Left lobe of liver (tissue), 2 donors: ENCODE measurements at regions not wholly inside any gene's neighbourhood (a gene's known extent, or its start where the extent isn't known, plus 50 kb on each side); places are given as distances from the start of the nearest gene placed in this dataset.

Experiments used
- ATAC-seq: fragments of 200-7000 bp; cut with Tn5 transposase; one replicate; pipeline ENCODE4 v1.9.1; 2020; ENCODE audit warnings: mild to moderate bottlenecking, moderate library complexity
- DNase-seq: peaks from one replicate; pipeline ENCODE4 v3.0.0-alpha.2; 2020; ENCODE audit warnings: low spot score
- donor health status: DM: no; HTN: no; CAD: no; lungs with moderate emphysema.
- donor health status: DM: no; HTN: yes; CAD: no.

DNA sequence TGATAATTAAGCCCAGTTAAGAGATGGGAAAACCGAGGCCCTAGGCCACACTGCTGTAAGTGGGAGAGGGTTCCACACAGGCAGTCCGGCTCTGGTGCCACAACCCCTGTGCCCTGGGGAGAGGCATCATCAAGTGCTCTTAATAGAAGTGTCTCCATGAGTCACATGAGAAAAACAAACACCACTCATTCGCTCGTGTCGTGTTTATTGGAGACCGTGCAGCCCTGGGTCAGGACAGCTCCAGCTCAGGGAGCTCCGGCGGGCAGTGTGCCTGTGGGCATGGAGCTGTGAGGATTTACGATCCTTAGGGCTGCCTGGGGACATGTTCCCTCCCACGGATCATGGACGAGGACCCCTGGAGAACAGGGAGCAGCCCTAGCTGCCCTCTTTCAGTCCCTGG is 658.5 kb downstream of the AJAP1 start:
- no peak for DNase-seq

GRCh38 chr1:5312293-5312674 is 657.9 kb downstream of the AJAP1 start:
- ATAC-seq = no peak
- no peak for DNase-seq

More for the DNA sequence above, 658.5 kb downstream of the AJAP1 start:
- no peak for ATAC-seq

DNA sequence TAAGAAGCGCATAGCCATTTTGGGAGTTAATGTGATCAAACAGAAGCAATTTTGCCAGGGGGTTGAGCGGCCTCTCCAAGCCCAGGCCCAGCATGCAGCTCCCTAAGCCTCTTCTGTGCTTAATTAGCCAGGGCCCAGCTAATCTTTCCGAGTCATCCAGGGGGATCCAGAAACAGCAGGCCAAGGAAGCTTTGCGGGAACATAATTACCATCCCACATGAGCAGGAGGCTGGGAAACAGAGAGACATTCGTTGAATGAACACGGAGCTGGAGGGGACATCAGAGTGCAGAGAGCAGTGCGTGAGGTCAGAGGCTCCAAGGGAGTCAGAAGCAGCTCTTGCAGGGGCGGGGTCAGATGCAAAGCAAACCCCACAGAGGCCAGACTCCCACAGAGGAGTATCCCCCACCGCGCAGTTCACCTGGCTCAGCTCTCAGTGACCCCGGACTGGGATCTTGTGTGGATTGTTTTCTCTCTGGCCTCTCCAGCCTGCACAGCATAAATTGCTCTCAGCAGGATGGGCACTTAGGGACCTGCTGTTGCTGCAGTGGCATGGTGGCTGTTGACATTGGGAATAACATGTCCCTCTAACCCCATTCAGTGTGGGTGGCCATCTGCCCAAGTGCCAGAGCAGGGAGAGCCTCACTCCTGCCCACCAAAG is 657.4 kb downstream of the AJAP1 start:
- no peak for ATAC-seq
- DNase-seq = no peak

- no peak for ATAC-seq
Observed at GRCh38 chr1:5311147-5311546, 656.7 kb downstream of the AJAP1 start.

DNA sequence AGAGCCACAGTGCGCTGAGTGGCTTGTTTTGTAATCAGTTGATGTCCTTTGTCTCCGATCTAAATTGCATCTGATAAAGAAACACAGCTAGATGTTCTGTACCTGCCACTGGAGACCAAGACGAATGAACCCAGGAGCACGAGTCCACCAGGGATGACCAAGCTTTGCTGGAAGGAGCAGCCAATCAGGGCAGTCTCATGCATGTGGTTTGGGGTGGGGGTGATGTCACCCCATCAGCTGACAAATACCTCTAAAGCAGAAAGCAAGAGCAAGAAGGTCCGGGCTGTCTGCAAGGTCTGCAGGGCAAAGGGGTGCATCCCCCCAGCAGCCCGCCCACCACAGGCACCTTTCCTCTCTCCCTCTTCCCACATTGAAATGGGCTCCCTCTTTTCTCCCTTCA is 653.8 kb downstream of the AJAP1 start:
- DNase-seq = no peak
- ATAC-seq = no peak

More at GRCh38 chr1:5311147-5311546, 656.7 kb downstream of the AJAP1 start:
- no peak for DNase-seq

GRCh38 chr1:5304702-5305101 is 650.3 kb downstream of the AJAP1 start:
- no peak for DNase-seq
- ATAC-seq = no peak

DNA sequence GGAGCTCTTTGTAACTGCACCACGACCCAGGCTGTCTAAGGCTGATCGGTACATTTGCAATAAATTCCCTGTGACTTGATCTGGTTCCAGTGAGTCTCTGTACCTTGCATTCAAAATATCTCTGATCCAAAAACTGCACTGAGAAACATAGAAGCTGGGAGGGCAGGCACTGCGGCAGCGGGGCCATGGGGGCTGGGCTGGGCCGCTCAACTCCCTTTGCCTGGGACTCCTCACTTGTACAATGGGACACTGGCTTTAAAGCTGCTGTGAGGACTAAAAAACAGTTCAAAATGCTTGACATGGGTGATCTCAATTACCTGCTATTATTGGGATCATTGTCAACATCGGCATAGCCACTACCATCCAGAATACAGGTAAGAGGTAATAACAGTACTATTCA is 644.0 kb downstream of the AJAP1 start:
- ATAC-seq = no peak
- no peak for DNase-seq

DNA sequence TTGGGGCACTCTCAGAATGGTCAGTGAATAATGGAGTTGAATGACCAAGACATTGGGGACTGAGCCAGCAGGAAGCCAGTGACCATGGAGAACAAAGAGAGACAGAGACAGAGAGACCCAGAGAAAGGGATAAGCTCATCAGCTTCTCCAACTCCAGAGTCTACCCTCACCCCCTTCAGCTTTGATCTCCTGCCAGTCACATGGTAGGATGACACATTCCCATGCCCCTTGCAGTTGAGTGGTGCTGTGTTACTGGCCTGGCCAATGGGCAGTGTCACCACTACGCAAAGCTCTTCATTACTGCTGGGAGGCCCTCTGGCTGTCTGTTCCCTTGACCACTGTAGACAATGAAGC is 643.5 kb downstream of the AJAP1 start:
- DNase-seq (no peak), ATAC-seq (no peak)

DNA sequence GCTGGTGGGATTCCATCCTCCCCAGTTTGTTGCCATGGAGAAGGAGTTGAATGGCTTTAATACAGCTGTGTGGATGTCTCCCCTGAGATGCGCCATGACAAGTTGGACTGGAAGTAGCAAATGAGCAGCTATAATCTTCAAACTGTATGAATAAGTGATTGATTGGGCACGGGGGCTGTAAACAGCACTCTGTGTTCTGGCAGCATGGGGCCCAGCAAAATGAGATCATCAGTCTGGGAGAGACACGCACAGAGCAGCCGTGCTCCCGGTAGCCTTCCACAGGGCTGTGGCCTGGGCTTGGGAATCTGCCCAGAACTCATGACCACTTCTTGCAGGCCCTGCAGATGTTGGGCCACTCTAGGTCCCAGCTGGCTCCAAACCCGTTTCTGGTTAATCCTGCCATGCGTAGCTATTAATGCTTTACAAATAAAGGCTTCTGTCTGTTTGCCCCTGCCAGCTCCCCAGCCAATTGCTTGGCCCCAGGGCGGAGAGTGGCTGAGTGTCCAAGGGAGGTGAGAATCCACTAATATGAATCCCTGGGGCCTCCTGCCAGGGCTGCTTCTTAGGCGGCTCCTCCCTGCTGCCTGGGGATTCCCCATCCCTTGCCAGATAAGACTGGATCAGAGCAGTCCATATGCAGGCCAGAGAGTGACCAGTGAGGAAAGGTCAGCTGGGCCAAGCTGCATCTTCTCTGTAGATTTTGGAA is 642.9 kb downstream of the AJAP1 start:
- ATAC-seq (peak; percentile 23), DNase-seq (no peak)

DNA sequence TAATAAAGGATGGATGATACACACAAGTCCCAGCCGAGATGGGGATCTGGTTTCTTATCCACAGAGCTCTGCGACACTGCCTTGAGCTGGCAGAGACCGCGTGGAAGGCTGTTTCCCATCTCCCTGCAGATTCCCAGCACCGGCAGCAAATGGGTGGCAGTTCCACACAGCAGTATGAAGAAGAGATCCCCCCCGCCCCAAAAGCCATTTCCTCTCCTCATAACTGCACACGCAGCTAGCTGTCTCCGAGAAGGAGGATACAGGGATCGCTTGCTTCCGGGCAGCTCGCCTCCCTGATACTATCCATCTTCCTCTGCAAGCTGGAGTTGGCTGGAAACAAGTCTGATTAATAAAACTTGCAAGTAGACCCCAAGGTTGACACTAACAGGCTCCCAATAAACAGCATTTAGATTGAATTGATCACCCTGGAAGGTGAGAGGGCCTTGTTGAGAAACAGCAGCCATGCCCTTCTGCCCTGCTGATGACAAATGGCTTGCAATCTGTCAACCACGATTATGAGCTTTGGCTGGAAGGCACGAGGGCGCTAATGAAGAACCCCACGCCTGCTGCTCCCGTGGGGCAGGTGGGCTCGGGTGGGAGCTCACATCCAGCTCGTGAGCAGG is 642.3 kb downstream of the AJAP1 start:
- DNase-seq (no peak), ATAC-seq (no peak)

GRCh38 chr1:5296095-5296494 is 641.7 kb downstream of the AJAP1 start:
- DNase-seq (no peak), ATAC-seq (no peak)

DNA sequence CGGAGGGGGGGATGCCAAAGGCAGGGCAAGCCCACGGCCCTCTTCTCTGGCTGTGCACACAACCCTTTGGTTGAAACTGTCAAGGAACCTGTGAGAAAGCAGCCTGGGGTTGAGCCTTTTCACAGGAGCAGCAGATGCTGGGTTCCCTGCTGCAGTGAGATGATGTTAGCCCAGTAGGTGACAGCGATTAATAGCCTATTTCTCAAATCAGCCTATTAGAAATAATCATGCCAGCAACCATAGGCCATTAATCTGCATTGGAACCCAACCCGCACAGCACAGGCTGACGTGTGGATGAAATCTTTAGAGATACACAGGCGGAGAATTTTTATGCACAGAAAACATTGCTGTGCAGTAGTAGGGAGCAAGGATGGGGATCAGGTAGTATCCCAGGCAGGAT is 637.5 kb downstream of the AJAP1 start:
- ATAC-seq (no peak), DNase-seq (no peak)

- DNase-seq (no peak), ATAC-seq (no peak)
Observed at GRCh38 chr1:5287178-5288150, 633.1 kb downstream of the AJAP1 start.

DNA sequence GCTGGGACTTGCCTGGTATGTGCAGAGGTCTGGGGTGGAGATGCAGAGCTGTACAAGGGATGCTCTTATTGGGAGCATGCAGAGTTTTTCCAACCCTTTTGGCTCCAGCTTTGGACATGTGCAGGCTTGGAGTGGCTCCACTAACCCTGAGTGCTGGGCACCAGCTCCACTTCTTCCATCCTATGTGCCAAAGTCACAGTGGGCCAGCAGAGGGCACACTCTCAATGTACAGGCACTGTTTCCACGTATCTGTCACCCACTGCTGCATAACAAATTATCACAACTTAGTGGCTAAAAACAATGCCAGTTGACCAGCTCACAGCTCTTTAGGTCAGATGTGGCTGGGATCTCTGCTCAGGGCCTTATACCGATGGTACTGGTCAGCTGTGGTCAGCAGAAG is 631.8 kb downstream of the AJAP1 start:
- DNase-seq (no peak), ATAC-seq (no peak)

GRCh38 chr1:5274527-5274926 is 620.1 kb downstream of the AJAP1 start:
- ATAC-seq (no peak), DNase-seq (no peak)

DNA sequence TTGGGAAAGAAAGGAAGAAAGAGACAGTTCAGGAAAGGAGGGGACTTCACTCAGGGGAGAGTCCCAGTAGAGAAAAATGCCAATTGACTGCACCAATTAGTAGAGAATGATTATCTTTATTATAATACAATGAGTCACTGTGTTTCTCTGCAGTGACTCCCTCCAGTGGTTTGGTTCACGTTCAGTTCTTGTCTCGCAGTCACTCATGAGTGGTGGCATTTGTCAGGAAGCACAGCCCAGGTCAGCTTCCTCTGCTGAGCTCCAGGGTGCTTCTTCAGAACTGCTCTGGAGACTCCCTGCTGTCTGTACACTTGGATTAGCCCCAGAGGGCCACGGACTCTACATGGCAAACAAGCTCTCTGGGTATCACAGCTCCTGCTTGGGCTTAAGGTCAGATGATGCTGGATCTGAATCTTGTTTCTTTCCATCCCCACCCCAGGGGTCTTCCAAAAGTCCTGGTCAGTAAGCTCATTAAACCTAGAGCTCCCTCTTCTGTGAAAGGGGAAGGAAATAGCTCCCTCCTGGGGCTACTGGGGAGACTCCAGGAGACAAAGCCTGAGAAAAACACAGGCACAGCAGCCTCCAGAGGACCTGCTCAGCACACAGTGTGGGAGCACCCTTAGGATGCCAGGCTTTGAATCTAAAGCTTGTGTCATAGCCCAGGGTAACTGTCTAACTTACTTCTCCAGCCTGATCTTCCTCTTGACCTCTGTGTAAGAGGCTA is 619.0 kb downstream of the AJAP1 start:
- DNase-seq = no peak
- ATAC-seq = no peak

GRCh38 chr1:5272325-5272724 is 617.9 kb downstream of the AJAP1 start:
- DNase-seq (no peak), ATAC-seq (no peak)

- DNase-seq = no peak
Observed at GRCh38 chr1:5271264-5271663, 616.9 kb downstream of the AJAP1 start.

GRCh38 chr1:5269901-5270300 is 615.5 kb downstream of the AJAP1 start:
- no peak for DNase-seq
- ATAC-seq = no peak

More at GRCh38 chr1:5271264-5271663, 616.9 kb downstream of the AJAP1 start:
- ATAC-seq = no peak

DNA sequence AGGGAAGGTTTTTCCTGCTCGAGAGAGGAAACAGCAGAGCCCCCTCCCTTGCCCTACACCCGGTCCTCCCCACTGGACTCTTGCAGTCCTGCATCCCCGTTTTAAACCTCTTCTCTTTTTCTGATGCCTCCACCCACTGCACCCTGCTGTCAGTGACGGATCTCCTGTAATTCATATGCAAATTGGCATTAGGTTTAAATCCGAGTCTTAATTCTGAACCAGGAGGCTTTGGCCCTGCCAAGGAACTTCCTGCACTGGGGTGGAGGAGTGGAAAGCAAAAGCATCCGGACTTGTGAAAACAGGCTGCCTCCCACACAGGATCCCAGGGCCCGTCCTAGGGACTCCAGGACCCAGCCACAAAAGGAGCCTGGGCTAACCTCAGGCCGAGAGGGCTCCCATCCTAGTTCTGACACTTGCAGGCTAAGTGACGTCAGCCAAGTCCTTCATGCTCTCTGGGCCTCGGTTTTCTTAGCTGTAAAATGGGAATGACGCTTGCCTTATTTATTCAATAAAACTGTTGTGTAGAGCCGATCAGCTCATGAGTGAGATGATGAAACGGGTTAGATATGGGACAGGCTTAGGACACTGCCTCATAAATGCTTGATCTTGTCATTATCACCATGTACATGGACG is 613.3 kb downstream of the AJAP1 start:
- DNase-seq (no peak), ATAC-seq (no peak)
